GM10248 (cell line): ENCODE measurements at regions not wholly inside any gene's neighbourhood (a gene's known extent, or its start where the extent isn't known, plus 50 kb on each side); places are given as distances from the start of the nearest gene placed in this dataset.
"Not testable (repeated sequence)": the region's sequence is repeated elsewhere in the genome, so short reads cannot be mapped to it uniquely, and the experiment has no call there.

Experiments
- CTCF ChIA-PET: fragments of 300-600 bp; sonication (Branson Sonifier 250); formaldehyde crosslinking; extraction: SDS; loops from one replicate; lab custom pipeline; 2021; ENCODE audit warnings: antibody characterized with exemption; lab: Yijun Ruan, JAX
- POLR2A ChIA-PET: fragments of 350-650 bp; sonication (Branson Sonifier 250); formaldehyde crosslinking; extraction: SDS; loops from one replicate; lab custom pipeline; 2020; ENCODE audit warnings: antibody characterized with exemption; lab: Yijun Ruan, JAX
- DNase-seq: peaks from one replicate; pipeline ENCODE4 v3.0.0; 2012; ENCODE audit errors: extremely low spot score
- CTCF ChIP-seq: IDR thresholded peaks from 2 replicates; pipeline ENCODE4 v1.5.1; 2012; ENCODE audit warnings: mild to moderate bottlenecking, low read depth; ENCODE audit errors: extremely low read depth, missing control alignments, control extremely low read depth

- no peak for DNase-seq
- POLR2A ChIA-PET: no interaction called here
- CTCF ChIA-PET: interaction anchor here (1.5 kb wide), 1 partner anchor 29 kb away, joined by 3 read pairs; no protein-coding TSS in a partner anchor
- TF ChIP-seq CTCF: no peak
Observed at GRCh38 chr6:153309651-153310050, 178.6 kb upstream of the RGS17 start.

GRCh38 chr6:153302133-153302532, 171.1 kb upstream of the RGS17 start:
- CTCF ChIA-PET: interaction anchor here (1.5 to 3.3 kb wide), 2 partner anchors 11 kb away, joined by 4 to 18 read pairs; no protein-coding TSS in a partner anchor
- no peak for TF ChIP-seq CTCF
- no peak for DNase-seq
- POLR2A ChIA-PET: no interaction called here

GRCh38 chr6:153301602-153302001, 170.5 kb upstream of the RGS17 start:
- no peak for DNase-seq
- CTCF ChIA-PET: interaction anchor here (1.5 to 3.3 kb wide), 3 partner anchors 10 to 25 kb away, joined by 3 to 18 read pairs (median 4); no protein-coding TSS in a partner anchor
- POLR2A ChIA-PET: no interaction called here
- no peak for TF ChIP-seq CTCF

GRCh38 chr6:153282456-153282855, 151.4 kb upstream of the RGS17 start:
- POLR2A ChIA-PET, DNase-seq, CTCF ChIA-PET: not testable (repeated sequence)

GRCh38 chr6:153275997-153276396, 144.9 kb upstream of the RGS17 start:
- ChIA-PET POLR2A (no interaction called here), CTCF (no interaction called here)
- no peak for TF ChIP-seq CTCF
- no peak for DNase-seq

GRCh38 chr6:153272201-153272980, 141.3 kb upstream of the RGS17 start:
- ChIA-PET POLR2A (no interaction called here), CTCF (no interaction called here)
- DNase-seq: no peak
- TF ChIP-seq CTCF: no peak

GRCh38 chr6:153263489-153263888, 132.4 kb upstream of the RGS17 start:
- CTCF ChIA-PET: interaction anchor here (0.8 to 0.9 kb wide), 2 partner anchors 9 to 12 kb away, joined by 3 read pairs; no protein-coding TSS in a partner anchor
- POLR2A ChIA-PET: no interaction called here
- no peak for DNase-seq
- no peak for TF ChIP-seq CTCF
